ENCODE measurements at regions not wholly inside any gene's neighbourhood (a gene's known extent, or its start where the extent isn't known, plus 50 kb on each side); places are given as distances from the start of the nearest gene placed in this dataset.

GRCh38 chr20:58138395-58138794 lies 90.1 kb downstream of the ANKRD60 start:
- Histone ChIP-seq H4K91ac (replicated peaks; ENCODE audit: insufficient read length, low read length) (no peak overlapping the region), H3K4me3 (ENCODE audit: extremely low read depth in 1 of 4, insufficient read depth in 2 of 4, low read depth in 3 of 4, low read length in 4 of 4) (no peak overlapping the region), H3K9ac (replicated peaks in 1 of 4; ENCODE audit: extremely low read depth in 1 of 4, low read depth in 3 of 4, low read length in 3 of 4) (no peak overlapping the region), H3K79me2 (ENCODE audit: control insufficient read depth in 1 of 2, insufficient read depth in 2 of 2, low read length in 2 of 2) (no peaks in the 10 kb centered on the region), H3K4ac (replicated peaks; ENCODE audit: insufficient read length, low read depth, low read length) (no peak overlapping the region), H3K23me2 (ENCODE audit: low read depth, low read length) (no peaks in the 10 kb centered on the region; the same call in 1 of the 2 replicates), H4K20me1 (replicated peaks in 1 of 2; ENCODE audit: control insufficient read depth in 1 of 2, insufficient read depth in 2 of 2, low read length in 2 of 2) (no peaks in the 10 kb centered on the region), H2BK120ac (replicated peaks; ENCODE audit: low read depth, low read length) (no peak overlapping the region), H4K5ac (ENCODE audit: insufficient read length, low read depth, low read length) (no peak overlapping the region), H2BK5ac (ENCODE audit: low read depth, low read length) (no peak overlapping the region), H3K23ac (ENCODE audit: insufficient read length) (no peak overlapping the region), H3K56ac (replicated peaks; ENCODE audit: insufficient read length, low read depth, low read length) (no peak overlapping the region), H3K36me3 (ENCODE audit: control insufficient read depth in 2 of 4, insufficient read depth in 4 of 4, low read length in 3 of 4) (no peaks in the 10 kb centered on the region), H3K27ac (ENCODE audit: low read depth, low read length) (no peak overlapping the region), H4K8ac (ENCODE audit: extremely low read depth, insufficient read depth, low read length) (no peak overlapping the region), H2BK12ac (ENCODE audit: low read depth, low read length) (no peak overlapping the region), H2AFZ (ENCODE audit: low read length) (no peak overlapping the region), H2AK5ac (ENCODE audit: low read depth, low read length) (no peak overlapping the region), H3K27me3 (replicated peaks in 1 of 4; ENCODE audit: control insufficient read depth in 3 of 4, extremely low read depth in 1 of 4, insufficient read depth in 3 of 4, low read length in 3 of 4) (no peaks in the 10 kb centered on the region), H2BK15ac (ENCODE audit: low read length) (no peak overlapping the region), H3K4me2 (ENCODE audit: insufficient read depth in 1 of 2, low read depth in 2 of 2, low read length in 2 of 2) (no peak overlapping the region), H3K18ac (ENCODE audit: extremely low read depth, low read length) (no peak overlapping the region), H3K14ac (ENCODE audit: insufficient read length) (no peak overlapping the region), H3K79me1 (ENCODE audit: low read depth, low read length) (no peaks in the 10 kb centered on the region), H2BK20ac (ENCODE audit: low read length) (no peak overlapping the region), H3K4me1 (replicated peaks in 1 of 4; ENCODE audit: control insufficient read depth in 3 of 4, insufficient read depth in 4 of 4, low read length in 3 of 4) (peaks cover 0 to 4% (median 2%) of the 10 kb centered on the region in 4 experiments; a peak in 5 of 7 replicates), H3K9me3 (ENCODE audit: insufficient read depth in 2 of 2, low read depth in 1 of 2, low read length in 1 of 2) (no peaks in the 10 kb centered on the region)
- WGBS, 2 experiments (ENCODE audit: extremely low coverage in 1 of 2, insufficient coverage in 1 of 2, insufficient read length in 1 of 2, insufficient replicate concordance in 2 of 2, low coverage in 1 of 2, low lambda C conversion rate in 2 of 2, missing lambda C conversion rate in 1 of 2): 80% methylated on average over 6 of the region's 6 CpGs; no CpG with 5 or more reads in 1 of the 2 experiments
- FAIRE-seq: no peak
- DNase-seq (ENCODE audit: low read depth in 1 of 2, low spot score in 2 of 2): no peak
- no peak for TF ChIP-seq EP300 (IDR thresholded peaks at IDR 0.05; ENCODE audit: borderline replicate concordance in 1 of 2, low read depth in 2 of 2, low read length in 2 of 2)
- no peak for TF ChIP-seq JUN (IDR thresholded peaks at IDR 0.05; ENCODE audit: low read depth, low read length)
- TF ChIP-seq POLR2A (IDR thresholded peaks at IDR 0.05; ENCODE audit: control extremely low read depth in 1 of 2, low read depth in 2 of 2, low read length in 2 of 2): no peak
- TF ChIP-seq BRCA1 (IDR thresholded peaks at IDR 0.05; ENCODE audit: low read depth, low read length): no peak
- TF ChIP-seq CBX5 (IDR thresholded peaks at IDR 0.05; ENCODE audit: low read depth, low read length): no peak
- TF ChIP-seq HDAC2 (IDR thresholded peaks at IDR 0.05; ENCODE audit: borderline replicate concordance in 1 of 2, low read depth in 2 of 2, low read length in 2 of 2): no peak
- CTCF ChIA-PET (ENCODE audit: partially characterized antibody): no interaction called here
- POLR2A ChIA-PET (ENCODE audit: partially characterized antibody): no interaction called here

Data from H1 (cell line).